ENCODE measurements at regions not wholly inside any gene's neighbourhood (a gene's known extent, or its start where the extent isn't known, plus 50 kb on each side); places are given as distances from the start of the nearest gene placed in this dataset.
"Not testable (repeated sequence)": the region's sequence is repeated elsewhere in the genome, so short reads cannot be mapped to it uniquely, and the experiment has no call there.

- no peak for FAIRE-seq
Observed at GRCh38 chr7:142586611-142587010, 162.7 kb upstream of the PRSS1 start.

GRCh38 chr7:142585425-142585824 lies 163.8 kb upstream of the PRSS1 start:
- no peak for TF ChIP-seq CTCF (IDR thresholded peaks at IDR 0.05; ENCODE audit: insufficient read depth, missing control alignments)
- no peak for DNase-seq (ENCODE audit: insufficient read length, low spot score)
- FAIRE-seq, result no peak

More at GRCh38 chr7:142586611-142587010, 162.7 kb upstream of the PRSS1 start:
- DNase-seq (ENCODE audit: insufficient read length, low spot score), result no peak
- no peak for TF ChIP-seq CTCF (IDR thresholded peaks at IDR 0.05; ENCODE audit: insufficient read depth, missing control alignments)

DNA sequence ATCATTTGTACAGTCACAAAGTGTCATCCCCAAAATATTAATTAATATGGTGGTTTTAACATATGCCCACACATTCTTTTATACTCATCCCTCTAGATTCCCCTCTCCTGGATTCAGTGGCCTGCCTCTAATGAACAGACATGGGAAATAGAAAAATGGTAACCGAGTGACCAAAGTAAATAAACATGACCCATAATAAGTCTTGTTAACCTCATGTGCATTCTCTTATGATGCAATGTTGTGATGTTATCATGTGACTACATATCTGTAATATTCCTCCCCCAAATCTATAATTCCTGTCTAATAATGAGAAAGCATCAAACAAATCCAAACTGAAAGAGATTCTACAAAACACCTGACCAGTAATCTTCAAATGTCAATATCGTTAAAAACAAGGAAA lies 164.5 kb upstream of the PRSS1 start:
- no peak for TF ChIP-seq CTCF (IDR thresholded peaks at IDR 0.05; ENCODE audit: insufficient read depth, missing control alignments)
- FAIRE-seq (no peak), DNase-seq (ENCODE audit: insufficient read length, low spot score) (no peak)

GRCh38 chr7:142583446-142583845 lies 165.8 kb upstream of the PRSS1 start:
- TF ChIP-seq CTCF (IDR thresholded peaks at IDR 0.05; ENCODE audit: insufficient read depth, missing control alignments), result no peak
- no peak for DNase-seq (ENCODE audit: insufficient read length, low spot score)
- no peak for FAIRE-seq

- DNase-seq (ENCODE audit: insufficient read length, low spot score) (no peak), FAIRE-seq (no peak)
- no peak for TF ChIP-seq CTCF (IDR thresholded peaks at IDR 0.05; ENCODE audit: insufficient read depth, missing control alignments)
Observed at GRCh38 chr7:142582351-142582750, 166.9 kb upstream of the PRSS1 start.

DNA sequence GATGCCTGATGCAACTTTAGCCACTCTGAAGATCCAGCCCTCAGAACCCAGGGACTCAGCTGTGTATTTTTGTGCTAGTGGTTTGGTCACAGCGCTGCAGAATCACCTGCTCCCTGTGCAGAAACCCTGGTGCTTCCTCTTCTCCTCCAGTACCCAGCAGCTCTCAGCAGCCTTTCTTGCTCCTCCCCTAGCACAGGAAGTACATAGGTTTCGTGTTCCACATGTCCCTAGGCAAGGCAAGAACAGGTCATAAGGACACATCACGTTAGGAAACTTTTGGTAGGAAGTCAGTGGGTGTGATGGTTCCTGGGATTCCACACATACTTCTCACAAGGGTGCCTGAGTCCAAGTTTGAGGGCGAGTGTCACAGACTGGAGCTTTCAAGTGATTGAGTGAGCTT lies 167.9 kb upstream of the PRSS1 start:
- DNase-seq (ENCODE audit: insufficient read length, low spot score) (no peak), FAIRE-seq (no peak)
- TF ChIP-seq CTCF (IDR thresholded peaks at IDR 0.05; ENCODE audit: insufficient read depth, missing control alignments), result no peak

- no peak for FAIRE-seq
Observed at GRCh38 chr7:142579946-142580345, 169.3 kb upstream of the PRSS1 start.

DNA sequence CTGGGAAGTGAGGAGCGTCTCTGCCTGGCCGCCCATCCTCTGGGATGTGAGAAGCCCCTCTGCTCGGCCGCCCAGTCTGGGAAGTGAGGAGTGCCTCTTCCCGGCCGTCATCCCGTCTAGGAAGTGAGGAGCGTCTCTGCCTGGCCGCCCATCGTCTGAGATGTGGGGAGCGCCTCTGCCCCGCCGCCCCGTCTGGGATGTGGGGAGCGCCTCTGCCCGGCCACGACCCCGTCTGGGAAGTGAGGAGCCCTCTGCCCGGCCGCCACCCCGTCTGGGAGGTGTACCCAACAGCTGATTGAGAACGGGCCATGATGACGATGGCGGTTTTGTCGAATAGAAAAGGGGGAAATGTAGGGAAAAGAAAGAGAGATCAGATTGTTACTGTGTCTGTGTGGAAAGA lies 173.9 kb upstream of the PRSS1 start:
- DNase-seq (ENCODE audit: insufficient read length, low spot score); FAIRE-seq: not testable (repeated sequence)

More at GRCh38 chr7:142579946-142580345, 169.3 kb upstream of the PRSS1 start:
- DNase-seq (ENCODE audit: insufficient read length, low spot score), result no peak
- no peak for TF ChIP-seq CTCF (IDR thresholded peaks at IDR 0.05; ENCODE audit: insufficient read depth, missing control alignments)
